ENCODE measurements at regions not wholly inside any gene's neighbourhood (a gene's known extent, or its start where the extent isn't known, plus 50 kb on each side); places are given as distances from the start of the nearest gene placed in this dataset.

GRCh38 chr17:413706-414380, 61.2 kb upstream of the RPH3AL start:
- no peak for DNase-seq (ENCODE audit: low read depth, low spot score)

GRCh38 chr17:413016-413350, 60.4 kb upstream of the RPH3AL start:
- no peak for DNase-seq (ENCODE audit: low read depth, low spot score)

DNA sequence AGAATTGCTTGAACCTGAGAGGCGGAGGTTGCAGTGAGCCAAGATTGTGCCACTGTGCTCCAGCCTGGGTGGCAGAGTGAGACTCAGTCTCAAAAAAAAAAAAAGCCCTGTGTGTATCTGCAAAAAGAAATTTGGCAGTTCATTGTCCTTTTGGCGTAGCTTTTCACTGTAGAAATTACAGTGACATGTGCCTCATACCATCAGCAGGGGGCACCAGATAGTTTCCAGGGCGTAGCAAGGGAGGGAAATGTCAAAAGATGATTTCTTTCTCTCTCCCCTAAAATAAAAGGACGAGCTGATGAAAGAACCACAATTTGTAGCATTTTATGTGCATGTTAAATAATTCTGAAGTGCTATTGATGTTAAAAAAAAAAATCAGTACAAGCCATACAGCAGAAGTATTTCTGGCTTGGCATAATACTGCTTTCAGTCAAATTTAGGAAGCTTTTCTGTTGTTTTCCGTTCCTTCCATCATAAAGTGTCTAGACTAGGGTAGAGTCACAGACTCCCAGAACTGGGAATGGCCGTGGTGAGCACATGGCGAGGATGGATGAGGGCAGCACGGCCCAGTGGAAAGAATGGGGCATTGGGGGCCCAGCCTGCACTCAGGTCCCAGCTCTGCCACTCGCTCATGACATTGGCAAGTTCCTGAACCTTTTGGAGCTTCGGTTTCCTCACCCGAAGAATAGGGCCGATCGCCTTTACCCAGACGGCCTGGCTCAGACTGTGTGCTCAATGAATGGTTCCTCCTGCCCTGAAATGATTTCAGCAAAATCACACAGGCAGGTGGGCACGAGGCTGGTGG, 59.8 kb upstream of the RPH3AL start:
- no peak for DNase-seq (ENCODE audit: low read depth, low spot score)

DNA sequence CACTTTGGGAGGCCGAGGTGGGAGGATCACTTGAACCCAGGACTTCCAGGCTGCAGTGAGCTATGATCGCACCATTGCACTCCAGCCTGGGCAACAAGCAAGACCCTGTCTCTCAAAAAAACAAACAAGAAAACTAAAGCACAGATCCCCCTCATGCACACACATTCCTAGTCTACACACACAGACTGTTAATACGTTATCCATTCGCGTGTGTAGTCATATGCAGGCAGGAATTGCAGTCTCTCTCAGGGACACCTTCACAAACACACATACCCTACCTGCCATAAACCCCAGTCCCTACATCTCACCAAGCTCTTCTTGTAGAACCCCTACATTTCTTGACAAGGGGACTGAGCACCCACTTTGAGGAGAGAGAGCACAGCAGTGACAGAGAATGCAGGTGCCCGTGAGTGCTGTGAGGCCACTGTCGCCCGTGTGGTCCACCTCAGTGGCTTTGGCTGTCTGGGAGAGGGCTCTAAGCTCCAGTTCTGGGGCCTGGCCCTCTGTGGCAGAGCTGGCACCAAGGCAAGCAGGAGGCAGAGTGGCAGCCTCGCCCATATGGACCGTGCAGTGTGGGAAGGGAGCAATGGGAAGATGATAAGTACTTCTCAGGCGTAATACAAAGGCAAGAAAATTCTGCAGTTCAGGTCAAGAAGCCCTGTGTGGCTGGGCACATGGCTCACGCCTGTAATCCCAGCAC, 59.0 kb upstream of the RPH3AL start:
- DNase-seq (ENCODE audit: low read depth, low spot score) = no peak

- DNase-seq (ENCODE audit: low read depth, low spot score) = peak; percentile 36
These were observed 58.2 kb upstream of the RPH3AL start for GRCh38 chr17:410543-411401.

- DNase-seq (ENCODE audit: low read depth, low spot score) = peak; percentile 96
These were observed 57.4 kb upstream of the RPH3AL start for GRCh38 chr17:409848-410542.

- no peak for DNase-seq (ENCODE audit: low read depth, low spot score)
These were observed 56.8 kb upstream of the RPH3AL start for GRCh38 chr17:409308-409847.

DNA sequence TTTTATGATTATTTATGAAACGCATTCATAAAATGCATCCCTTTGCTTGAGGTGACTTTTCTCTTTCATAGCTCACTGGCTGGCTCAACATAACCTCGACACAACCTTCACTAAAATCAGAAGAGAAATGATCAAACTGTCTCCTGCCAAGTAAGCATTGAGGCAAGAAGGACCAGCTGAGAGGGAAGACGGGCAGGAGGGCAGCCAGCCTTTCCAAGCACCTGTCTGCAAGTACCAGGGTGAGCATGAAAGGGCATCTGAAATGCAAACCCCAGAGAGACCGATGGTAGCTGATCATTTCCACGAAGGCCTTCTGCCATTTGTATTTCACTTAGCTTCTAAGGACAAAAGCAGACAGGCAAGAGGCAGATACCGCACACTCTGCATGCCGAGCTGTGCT, 52.1 kb upstream of the RPH3AL start:
- DNase-seq (ENCODE audit: low read depth, low spot score) = no peak
